ENCODE measurements at regions not wholly inside any gene's neighbourhood (a gene's known extent, or its start where the extent isn't known, plus 50 kb on each side); places are given as distances from the start of the nearest gene placed in this dataset.
"Not testable (repeated sequence)": the region's sequence is repeated elsewhere in the genome, so short reads cannot be mapped to it uniquely, and the experiment has no call there.

GRCh38 chr10:8360814-8361509, 306.5 kb downstream of the GATA3 start:
- Mint-ChIP-seq H3K4me3 (ENCODE audit: low read depth) (no peak overlapping the region), H3K36me3 (ENCODE audit: insufficient read depth) (no peaks in the 10 kb centered on the region), H3K27me3 (peaks cover 38% of the 10 kb centered on the region), H3K4me1 (ENCODE audit: low read depth) (peaks cover 1% of the 10 kb centered on the region), H3K27ac (no peak overlapping the region), H3K9me3 (ENCODE audit: low read depth) (no peaks in the 10 kb centered on the region)
- no peak for DNase-seq (ENCODE audit: low spot score, unreplicated experiment)
- no peak for TF ChIP-seq CTCF (IDR thresholded peaks at IDR 0.05; ENCODE audit: unreplicated experiment)

GRCh38 chr10:8361510-8361844, 307.0 kb downstream of the GATA3 start:
- no peaks in the 10 kb centered on the region for H3K9me3 Mint-ChIP-seq (ENCODE audit: low read depth)

GRCh38 chr10:8365935-8366911, 311.7 kb downstream of the GATA3 start:
- Mint-ChIP-seq H3K9me3 (ENCODE audit: low read depth) (peaks cover 4% of the 10 kb centered on the region), H3K27ac (peak overlapping the region; percentile 94), H3K27me3 (peaks cover 26% of the 10 kb centered on the region), H3K4me3 (ENCODE audit: low read depth) (peak overlapping the region; percentile 4), H3K4me1 (ENCODE audit: low read depth) (peaks cover 8% of the 10 kb centered on the region), H3K36me3 (ENCODE audit: insufficient read depth) (peaks cover 2% of the 10 kb centered on the region)
- no peak for DNase-seq (ENCODE audit: low spot score, unreplicated experiment)
- no peak for TF ChIP-seq CTCF (IDR thresholded peaks at IDR 0.05; ENCODE audit: unreplicated experiment)

More at GRCh38 chr10:8361510-8361844, 307.0 kb downstream of the GATA3 start:
- Mint-ChIP-seq H3K36me3 (ENCODE audit: insufficient read depth) (no peaks in the 10 kb centered on the region), H3K4me3 (ENCODE audit: low read depth) (no peak overlapping the region), H3K27ac (no peak overlapping the region), H3K4me1 (ENCODE audit: low read depth) (peaks cover 4% of the 10 kb centered on the region), H3K27me3 (peaks cover 36% of the 10 kb centered on the region)
- no peak for DNase-seq (ENCODE audit: low spot score, unreplicated experiment)
- TF ChIP-seq CTCF (IDR thresholded peaks at IDR 0.05; ENCODE audit: unreplicated experiment), result no peak

- not testable (repeated sequence) for H3K4me3 Mint-ChIP-seq (ENCODE audit: low read depth)
Measured at GRCh38 chr10:8367672-8368411, 313.4 kb downstream of the GATA3 start.

GRCh38 chr10:8369666-8370065, 315.2 kb downstream of the GATA3 start:
- no peak for TF ChIP-seq CTCF (IDR thresholded peaks at IDR 0.05; ENCODE audit: unreplicated experiment)
- no peak overlapping the region for H3K27ac Mint-ChIP-seq
- peaks cover 2% of the 10 kb centered on the region for H3K36me3 Mint-ChIP-seq (ENCODE audit: insufficient read depth)

More at GRCh38 chr10:8367672-8368411, 313.4 kb downstream of the GATA3 start:
- H3K27ac Mint-ChIP-seq; DNase-seq (ENCODE audit: low spot score, unreplicated experiment); H3K36me3 Mint-ChIP-seq (ENCODE audit: insufficient read depth); H3K9me3 Mint-ChIP-seq (ENCODE audit: low read depth); H3K4me1 Mint-ChIP-seq (ENCODE audit: low read depth): not testable (repeated sequence)
- H3K27me3 Mint-ChIP-seq, result peaks cover 22% of the 10 kb centered on the region

More at GRCh38 chr10:8369666-8370065, 315.2 kb downstream of the GATA3 start:
- Mint-ChIP-seq H3K27me3 (peaks cover 26% of the 10 kb centered on the region), H3K9me3 (ENCODE audit: low read depth) (peaks cover 4% of the 10 kb centered on the region), H3K4me1 (ENCODE audit: low read depth) (peaks cover 8% of the 10 kb centered on the region), H3K4me3 (ENCODE audit: low read depth) (no peak overlapping the region)
- DNase-seq (ENCODE audit: low spot score, unreplicated experiment), result no peak

Data from progenitor cell of endocrine pancreas (in vitro differentiated cells).